ENCODE measurements at regions not wholly inside any gene's neighbourhood (a gene's known extent, or its start where the extent isn't known, plus 50 kb on each side); places are given as distances from the start of the nearest gene placed in this dataset.

DNA sequence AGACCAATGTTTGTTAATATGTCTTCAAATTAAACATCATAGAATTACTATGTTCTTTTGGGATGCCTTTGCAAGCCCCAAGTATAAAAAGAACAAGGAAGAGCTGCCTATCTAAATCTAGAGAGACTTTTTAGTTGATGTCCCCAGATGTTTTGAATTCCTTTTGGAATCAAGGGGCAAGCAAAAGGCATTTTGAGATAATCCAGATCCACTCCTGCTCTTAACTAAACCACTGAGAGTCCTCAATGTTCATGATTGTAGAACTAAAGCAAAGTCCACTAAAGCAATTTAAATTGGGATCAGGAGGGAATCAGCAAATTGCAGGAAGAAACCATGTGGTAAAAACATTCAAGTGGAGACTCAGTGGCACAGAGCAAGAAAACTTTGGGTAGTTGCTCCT, 558.5 kb upstream of the VRK2 start:
- no peak; the same call in 2 of the 3 replicates for ATAC-seq
- no peak for TF ChIP-seq ZNF8 (CRISPR knock-in tag; IDR thresholded peaks at IDR 0.05)
- TF ChIP-seq ZNF70 (CRISPR knock-in tag; IDR thresholded peaks at IDR 0.05): no peak
- no peak for TF ChIP-seq TOX (CRISPR knock-in tag; IDR thresholded peaks at IDR 0.05; ENCODE audit: borderline replicate concordance)
- no peak for TF ChIP-seq OSR1 (CRISPR knock-in tag; IDR thresholded peaks at IDR 0.05)
- TF ChIP-seq, protein P1, sequence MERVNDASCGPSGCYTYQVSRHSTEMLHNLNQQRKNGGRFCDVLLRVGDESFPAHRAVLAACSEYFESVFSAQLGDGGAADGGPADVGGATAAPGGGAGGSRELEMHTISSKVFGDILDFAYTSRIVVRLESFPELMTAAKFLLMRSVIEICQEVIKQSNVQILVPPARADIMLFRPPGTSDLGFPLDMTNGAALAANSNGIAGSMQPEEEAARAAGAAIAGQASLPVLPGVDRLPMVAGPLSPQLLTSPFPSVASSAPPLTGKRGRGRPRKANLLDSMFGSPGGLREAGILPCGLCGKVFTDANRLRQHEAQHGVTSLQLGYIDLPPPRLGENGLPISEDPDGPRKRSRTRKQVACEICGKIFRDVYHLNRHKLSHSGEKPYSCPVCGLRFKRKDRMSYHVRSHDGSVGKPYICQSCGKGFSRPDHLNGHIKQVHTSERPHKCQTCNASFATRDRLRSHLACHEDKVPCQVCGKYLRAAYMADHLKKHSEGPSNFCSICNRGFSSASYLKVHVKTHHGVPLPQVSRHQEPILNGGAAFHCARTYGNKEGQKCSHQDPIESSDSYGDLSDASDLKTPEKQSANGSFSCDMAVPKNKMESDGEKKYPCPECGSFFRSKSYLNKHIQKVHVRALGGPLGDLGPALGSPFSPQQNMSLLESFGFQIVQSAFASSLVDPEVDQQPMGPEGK (CRISPR knock-in tag; IDR thresholded peaks at IDR 0.05; ENCODE audit: borderline replicate concordance): no peak
- TF ChIP-seq ZFP3 (CRISPR knock-in tag; IDR thresholded peaks at IDR 0.05): no peak
- no peak for TF ChIP-seq GLIS3 (CRISPR knock-in tag; IDR thresholded peaks at IDR 0.05)
- TF ChIP-seq, protein P2, sequence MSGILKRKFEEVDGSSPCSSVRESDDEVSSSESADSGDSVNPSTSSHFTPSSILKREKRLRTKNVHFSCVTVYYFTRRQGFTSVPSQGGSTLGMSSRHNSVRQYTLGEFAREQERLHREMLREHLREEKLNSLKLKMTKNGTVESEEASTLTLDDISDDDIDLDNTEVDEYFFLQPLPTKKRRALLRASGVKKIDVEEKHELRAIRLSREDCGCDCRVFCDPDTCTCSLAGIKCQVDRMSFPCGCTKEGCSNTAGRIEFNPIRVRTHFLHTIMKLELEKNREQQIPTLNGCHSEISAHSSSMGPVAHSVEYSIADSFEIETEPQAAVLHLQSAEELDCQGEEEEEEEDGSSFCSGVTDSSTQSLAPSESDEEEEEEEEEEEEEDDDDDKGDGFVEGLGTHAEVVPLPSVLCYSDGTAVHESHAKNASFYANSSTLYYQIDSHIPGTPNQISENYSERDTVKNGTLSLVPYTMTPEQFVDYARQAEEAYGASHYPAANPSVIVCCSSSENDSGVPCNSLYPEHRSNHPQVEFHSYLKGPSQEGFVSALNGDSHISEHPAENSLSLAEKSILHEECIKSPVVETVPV (CRISPR knock-in tag; IDR thresholded peaks at IDR 0.05): no peak
- TF ChIP-seq RARB (CRISPR knock-in tag; IDR thresholded peaks at IDR 0.05): no peak
- TF ChIP-seq, protein P3, sequence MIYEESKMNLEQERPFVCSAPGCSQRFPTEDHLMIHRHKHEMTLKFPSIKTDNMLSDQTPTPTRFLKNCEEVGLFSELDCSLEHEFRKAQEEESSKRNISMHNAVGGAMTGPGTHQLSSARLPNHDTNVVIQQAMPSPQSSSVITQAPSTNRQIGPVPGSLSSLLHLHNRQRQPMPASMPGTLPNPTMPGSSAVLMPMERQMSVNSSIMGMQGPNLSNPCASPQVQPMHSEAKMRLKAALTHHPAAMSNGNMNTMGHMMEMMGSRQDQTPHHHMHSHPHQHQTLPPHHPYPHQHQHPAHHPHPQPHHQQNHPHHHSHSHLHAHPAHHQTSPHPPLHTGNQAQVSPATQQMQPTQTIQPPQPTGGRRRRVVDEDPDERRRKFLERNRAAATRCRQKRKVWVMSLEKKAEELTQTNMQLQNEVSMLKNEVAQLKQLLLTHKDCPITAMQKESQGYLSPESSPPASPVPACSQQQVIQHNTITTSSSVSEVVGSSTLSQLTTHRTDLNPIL (CRISPR knock-in tag; IDR thresholded peaks at IDR 0.05; ENCODE audit: low read depth): no peak
- TF ChIP-seq, protein P4, sequence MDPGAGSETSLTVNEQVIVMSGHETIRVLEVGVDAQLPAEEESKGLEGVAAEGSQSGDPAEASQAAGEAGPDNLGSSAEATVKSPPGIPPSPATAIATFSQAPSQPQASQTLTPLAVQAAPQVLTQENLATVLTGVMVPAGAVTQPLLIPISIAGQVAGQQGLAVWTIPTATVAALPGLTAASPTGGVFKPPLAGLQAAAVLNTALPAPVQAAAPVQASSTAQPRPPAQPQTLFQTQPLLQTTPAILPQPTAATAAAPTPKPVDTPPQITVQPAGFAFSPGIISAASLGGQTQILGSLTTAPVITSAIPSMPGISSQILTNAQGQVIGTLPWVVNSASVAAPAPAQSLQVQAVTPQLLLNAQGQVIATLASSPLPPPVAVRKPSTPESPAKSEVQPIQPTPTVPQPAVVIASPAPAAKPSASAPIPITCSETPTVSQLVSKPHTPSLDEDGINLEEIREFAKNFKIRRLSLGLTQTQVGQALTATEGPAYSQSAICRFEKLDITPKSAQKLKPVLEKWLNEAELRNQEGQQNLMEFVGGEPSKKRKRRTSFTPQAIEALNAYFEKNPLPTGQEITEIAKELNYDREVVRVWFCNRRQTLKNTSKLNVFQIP (CRISPR knock-in tag; IDR thresholded peaks at IDR 0.05; ENCODE audit: borderline replicate concordance, low read depth): no peak
- TF ChIP-seq PPARA (CRISPR knock-in tag; IDR thresholded peaks at IDR 0.05; ENCODE audit: borderline replicate concordance): no peak
- no peak for TF ChIP-seq ISL1 (CRISPR knock-in tag; IDR thresholded peaks at IDR 0.05)
- TF ChIP-seq ESRRG (CRISPR knock-in tag; IDR thresholded peaks at IDR 0.05): no peak
- no peak for TF ChIP-seq ZC3H10 (CRISPR knock-in tag; IDR thresholded peaks at IDR 0.05)
- TF ChIP-seq CSDC2 (CRISPR knock-in tag; IDR thresholded peaks at IDR 0.05): no peak

DNA sequence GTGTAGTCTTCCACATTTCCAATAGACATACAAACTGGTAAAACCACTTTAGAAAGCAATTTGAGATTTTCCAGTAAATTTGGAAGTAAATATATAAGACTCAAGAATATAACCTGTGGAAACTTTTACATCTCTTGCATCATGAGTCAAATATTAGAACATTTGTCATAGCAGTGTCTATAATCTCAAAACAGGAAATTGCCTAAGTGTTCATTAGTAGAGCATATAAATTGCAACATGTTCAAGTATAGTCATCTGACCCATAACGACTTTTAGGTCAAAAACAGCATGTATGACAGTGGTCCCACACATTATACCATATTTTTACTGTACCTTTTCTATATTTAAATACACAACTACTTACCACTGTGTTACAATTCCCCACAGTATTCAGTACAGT, 555.9 kb upstream of the VRK2 start:
- TF ChIP-seq, protein P5, sequence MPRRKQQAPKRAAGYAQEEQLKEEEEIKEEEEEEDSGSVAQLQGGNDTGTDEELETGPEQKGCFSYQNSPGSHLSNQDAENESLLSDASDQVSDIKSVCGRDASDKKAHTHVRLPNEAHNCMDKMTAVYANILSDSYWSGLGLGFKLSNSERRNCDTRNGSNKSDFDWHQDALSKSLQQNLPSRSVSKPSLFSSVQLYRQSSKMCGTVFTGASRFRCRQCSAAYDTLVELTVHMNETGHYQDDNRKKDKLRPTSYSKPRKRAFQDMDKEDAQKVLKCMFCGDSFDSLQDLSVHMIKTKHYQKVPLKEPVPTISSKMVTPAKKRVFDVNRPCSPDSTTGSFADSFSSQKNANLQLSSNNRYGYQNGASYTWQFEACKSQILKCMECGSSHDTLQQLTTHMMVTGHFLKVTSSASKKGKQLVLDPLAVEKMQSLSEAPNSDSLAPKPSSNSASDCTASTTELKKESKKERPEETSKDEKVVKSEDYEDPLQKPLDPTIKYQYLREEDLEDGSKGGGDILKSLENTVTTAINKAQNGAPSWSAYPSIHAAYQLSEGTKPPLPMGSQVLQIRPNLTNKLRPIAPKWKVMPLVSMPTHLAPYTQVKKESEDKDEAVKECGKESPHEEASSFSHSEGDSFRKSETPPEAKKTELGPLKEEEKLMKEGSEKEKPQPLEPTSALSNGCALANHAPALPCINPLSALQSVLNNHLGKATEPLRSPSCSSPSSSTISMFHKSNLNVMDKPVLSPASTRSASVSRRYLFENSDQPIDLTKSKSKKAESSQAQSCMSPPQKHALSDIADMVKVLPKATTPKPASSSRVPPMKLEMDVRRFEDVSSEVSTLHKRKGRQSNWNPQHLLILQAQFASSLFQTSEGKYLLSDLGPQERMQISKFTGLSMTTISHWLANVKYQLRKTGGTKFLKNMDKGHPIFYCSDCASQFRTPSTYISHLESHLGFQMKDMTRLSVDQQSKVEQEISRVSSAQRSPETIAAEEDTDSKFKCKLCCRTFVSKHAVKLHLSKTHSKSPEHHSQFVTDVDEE (CRISPR knock-in tag; IDR thresholded peaks at IDR 0.05): no peak
- TF ChIP-seq ZNF8 (CRISPR knock-in tag; IDR thresholded peaks at IDR 0.05) (no peak), ARNTL (CRISPR knock-in tag; IDR thresholded peaks at IDR 0.05; ENCODE audit: borderline replicate concordance, low read depth) (no peak), PPARA (CRISPR knock-in tag; IDR thresholded peaks at IDR 0.05; ENCODE audit: borderline replicate concordance) (no peak), SNAI2 (CRISPR knock-in tag; IDR thresholded peaks at IDR 0.05) (no peak), TCF4 (CRISPR knock-in tag; IDR thresholded peaks at IDR 0.05; ENCODE audit: borderline replicate concordance) (no peak), GLIS3 (CRISPR knock-in tag; IDR thresholded peaks at IDR 0.05) (no peak), TOX (CRISPR knock-in tag; IDR thresholded peaks at IDR 0.05; ENCODE audit: borderline replicate concordance) (no peak), ZFP3 (CRISPR knock-in tag; IDR thresholded peaks at IDR 0.05) (no peak), ESRRG (CRISPR knock-in tag; IDR thresholded peaks at IDR 0.05) (no peak), ZNF70 (CRISPR knock-in tag; IDR thresholded peaks at IDR 0.05) (no peak), ZNF565 (CRISPR knock-in tag; conservative IDR thresholded peaks at IDR 0.05; ENCODE audit: low read depth) (no peak), ISL1 (CRISPR knock-in tag; IDR thresholded peaks at IDR 0.05) (no peak), BACH2 (CRISPR knock-in tag; IDR thresholded peaks at IDR 0.05; ENCODE audit: borderline replicate concordance) (no peak), RARB (CRISPR knock-in tag; IDR thresholded peaks at IDR 0.05) (no peak), ZFP30 (CRISPR knock-in tag; IDR thresholded peaks at IDR 0.05) (no peak), ZC3H10 (CRISPR knock-in tag; IDR thresholded peaks at IDR 0.05) (no peak)
- TF ChIP-seq, protein P3 (CRISPR knock-in tag; IDR thresholded peaks at IDR 0.05; ENCODE audit: low read depth): no peak
- TF ChIP-seq, protein P1 (CRISPR knock-in tag; IDR thresholded peaks at IDR 0.05; ENCODE audit: borderline replicate concordance): no peak
- TF ChIP-seq, protein P4 (CRISPR knock-in tag; IDR thresholded peaks at IDR 0.05; ENCODE audit: borderline replicate concordance, low read depth): no peak
- no peak for ATAC-seq

All from SK-N-SH treated with all-trans-retinoic acid at 6 μM for 48 hours (cell line).